Lower leg skin (tissue), 3 donors: ENCODE measurements at regions not wholly inside any gene's neighbourhood (a gene's known extent, or its start where the extent isn't known, plus 50 kb on each side); places are given as distances from the start of the nearest gene placed in this dataset.

ENCODE experiments used
- POLR2A ChIP-seq, 2 donors: fragments of 450-650 bp; IDR thresholded peaks; one replicate each; pipeline ENCODE4 v1.6.1; 2016 to 2017; ENCODE audit warnings: antibody characterized with exemption in 2 of 2, mild to moderate bottlenecking in 1 of 2, moderate library complexity in 1 of 2
- TF ChIP-seq, protein P1 (sequence below), 3 donors: fragments of 450-650 bp; IDR thresholded peaks; one replicate each; pipeline ENCODE4 v1.5.1; 2016; ENCODE audit warnings: antibody characterized with exemption in 3 of 3, mild to moderate bottlenecking in 3 of 3, moderate library complexity in 2 of 3

GRCh38 chr4:152021788-152022438 lies 261.1 kb upstream of the GATB start:
- TF ChIP-seq, protein P1, sequence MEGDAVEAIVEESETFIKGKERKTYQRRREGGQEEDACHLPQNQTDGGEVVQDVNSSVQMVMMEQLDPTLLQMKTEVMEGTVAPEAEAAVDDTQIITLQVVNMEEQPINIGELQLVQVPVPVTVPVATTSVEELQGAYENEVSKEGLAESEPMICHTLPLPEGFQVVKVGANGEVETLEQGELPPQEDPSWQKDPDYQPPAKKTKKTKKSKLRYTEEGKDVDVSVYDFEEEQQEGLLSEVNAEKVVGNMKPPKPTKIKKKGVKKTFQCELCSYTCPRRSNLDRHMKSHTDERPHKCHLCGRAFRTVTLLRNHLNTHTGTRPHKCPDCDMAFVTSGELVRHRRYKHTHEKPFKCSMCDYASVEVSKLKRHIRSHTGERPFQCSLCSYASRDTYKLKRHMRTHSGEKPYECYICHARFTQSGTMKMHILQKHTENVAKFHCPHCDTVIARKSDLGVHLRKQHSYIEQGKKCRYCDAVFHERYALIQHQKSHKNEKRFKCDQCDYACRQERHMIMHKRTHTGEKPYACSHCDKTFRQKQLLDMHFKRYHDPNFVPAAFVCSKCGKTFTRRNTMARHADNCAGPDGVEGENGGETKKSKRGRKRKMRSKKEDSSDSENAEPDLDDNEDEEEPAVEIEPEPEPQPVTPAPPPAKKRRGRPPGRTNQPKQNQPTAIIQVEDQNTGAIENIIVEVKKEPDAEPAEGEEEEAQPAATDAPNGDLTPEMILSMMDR (IDR thresholded peaks at IDR 0.05): no peak
- TF ChIP-seq POLR2A (IDR thresholded peaks at IDR 0.05): no peak
